ENCODE measurements at regions not wholly inside any gene's neighbourhood (a gene's known extent, or its start where the extent isn't known, plus 50 kb on each side); places are given as distances from the start of the nearest gene placed in this dataset.
"Not testable (repeated sequence)": the region's sequence is repeated elsewhere in the genome, so short reads cannot be mapped to it uniquely, and the experiment has no call there.

DNA sequence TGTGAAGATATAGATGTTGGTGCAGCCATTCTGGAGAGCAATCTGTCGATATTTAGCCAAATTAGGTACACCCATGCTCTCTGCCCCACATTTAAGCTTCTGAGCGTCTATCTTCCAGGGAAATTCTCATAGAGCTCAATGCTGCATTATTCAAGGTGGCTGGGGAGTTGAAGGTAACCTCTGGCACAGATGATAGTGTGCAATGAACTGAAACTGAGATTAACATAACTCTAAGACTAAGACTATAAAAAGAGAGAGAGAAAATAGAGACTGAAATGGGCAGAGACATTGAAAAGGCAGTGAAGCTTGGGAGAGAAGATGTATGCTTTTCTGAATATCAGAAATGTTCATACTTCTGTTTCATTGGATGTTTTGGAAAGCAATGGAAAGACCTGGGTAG is 1197.0 kb upstream of the AUTS2 start:
- DNase-seq (ENCODE audit: low read depth) (no peak), FAIRE-seq (no peak)
- H3K4me3 ChIP-seq (ENCODE audit: low read depth, low read length), result no peak overlapping the region
- TF ChIP-seq, protein P1, sequence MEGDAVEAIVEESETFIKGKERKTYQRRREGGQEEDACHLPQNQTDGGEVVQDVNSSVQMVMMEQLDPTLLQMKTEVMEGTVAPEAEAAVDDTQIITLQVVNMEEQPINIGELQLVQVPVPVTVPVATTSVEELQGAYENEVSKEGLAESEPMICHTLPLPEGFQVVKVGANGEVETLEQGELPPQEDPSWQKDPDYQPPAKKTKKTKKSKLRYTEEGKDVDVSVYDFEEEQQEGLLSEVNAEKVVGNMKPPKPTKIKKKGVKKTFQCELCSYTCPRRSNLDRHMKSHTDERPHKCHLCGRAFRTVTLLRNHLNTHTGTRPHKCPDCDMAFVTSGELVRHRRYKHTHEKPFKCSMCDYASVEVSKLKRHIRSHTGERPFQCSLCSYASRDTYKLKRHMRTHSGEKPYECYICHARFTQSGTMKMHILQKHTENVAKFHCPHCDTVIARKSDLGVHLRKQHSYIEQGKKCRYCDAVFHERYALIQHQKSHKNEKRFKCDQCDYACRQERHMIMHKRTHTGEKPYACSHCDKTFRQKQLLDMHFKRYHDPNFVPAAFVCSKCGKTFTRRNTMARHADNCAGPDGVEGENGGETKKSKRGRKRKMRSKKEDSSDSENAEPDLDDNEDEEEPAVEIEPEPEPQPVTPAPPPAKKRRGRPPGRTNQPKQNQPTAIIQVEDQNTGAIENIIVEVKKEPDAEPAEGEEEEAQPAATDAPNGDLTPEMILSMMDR (IDR thresholded peaks at IDR 0.05; ENCODE audit: insufficient read depth, low read length, severe bottlenecking), result no peak
- H3K27me3 ChIP-seq (ENCODE audit: control insufficient read depth, insufficient read depth, low read length), result no peaks in the 10 kb centered on the region
- no peaks in the 10 kb centered on the region for H3K36me3 ChIP-seq (ENCODE audit: control insufficient read depth, insufficient read depth, low read length)

DNA sequence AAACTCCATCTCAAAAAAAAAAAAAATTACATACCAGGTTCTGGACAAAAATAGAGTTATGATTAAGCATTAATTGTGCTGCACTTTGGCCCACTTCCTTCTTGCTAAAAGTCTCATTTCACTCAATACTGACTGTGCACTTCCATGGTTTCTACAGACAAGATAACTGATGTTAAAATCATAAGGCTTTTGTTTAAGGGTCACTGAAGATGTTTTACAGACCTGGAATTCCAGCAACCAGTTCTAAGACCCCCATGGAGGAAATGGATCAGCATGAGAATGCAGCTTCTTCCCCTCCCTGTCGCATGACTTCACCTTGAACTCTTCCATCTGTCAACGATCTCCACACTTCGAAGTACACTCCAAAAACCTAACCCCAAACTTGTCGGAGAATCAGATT is 1191.8 kb upstream of the AUTS2 start:
- H3K36me3 ChIP-seq (ENCODE audit: control insufficient read depth, insufficient read depth, low read length), result no peaks in the 10 kb centered on the region
- DNase-seq (ENCODE audit: low read depth) (no peak), FAIRE-seq (no peak)
- H3K27me3 ChIP-seq (ENCODE audit: control insufficient read depth, insufficient read depth, low read length), result no peaks in the 10 kb centered on the region
- no peak overlapping the region for H3K4me3 ChIP-seq (ENCODE audit: low read depth, low read length)
- TF ChIP-seq, protein P1 (IDR thresholded peaks at IDR 0.05; ENCODE audit: insufficient read depth, low read length, severe bottlenecking), result no peak

DNA sequence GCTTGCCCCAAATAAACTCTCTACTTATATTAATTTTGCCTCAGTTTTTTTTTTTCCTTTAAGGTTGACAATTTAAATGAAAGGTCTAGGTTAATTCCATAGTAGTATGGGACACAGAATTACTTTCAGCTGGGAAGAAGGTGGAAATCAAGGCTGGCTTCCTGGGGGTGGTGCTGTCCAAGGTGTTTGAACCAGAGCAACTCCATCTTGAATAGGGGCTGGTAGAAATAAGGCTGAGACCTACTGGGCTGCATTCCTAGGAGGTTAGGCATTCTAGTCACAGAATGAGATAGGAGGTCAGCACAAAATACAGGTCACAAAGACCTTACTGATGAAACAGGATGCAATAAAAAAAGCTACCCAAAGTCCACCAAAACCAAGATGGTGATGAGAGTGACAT is 1190.8 kb upstream of the AUTS2 start:
- Histone ChIP-seq H3K36me3 (ENCODE audit: control insufficient read depth, insufficient read depth, low read length) (no peaks in the 10 kb centered on the region), H3K27me3 (ENCODE audit: control insufficient read depth, insufficient read depth, low read length) (no peaks in the 10 kb centered on the region), H3K4me3 (ENCODE audit: low read depth, low read length) (no peak overlapping the region)
- DNase-seq (ENCODE audit: low read depth), result no peak
- FAIRE-seq, result no peak
- TF ChIP-seq, protein P1 (IDR thresholded peaks at IDR 0.05; ENCODE audit: insufficient read depth, low read length, severe bottlenecking), result no peak

DNA sequence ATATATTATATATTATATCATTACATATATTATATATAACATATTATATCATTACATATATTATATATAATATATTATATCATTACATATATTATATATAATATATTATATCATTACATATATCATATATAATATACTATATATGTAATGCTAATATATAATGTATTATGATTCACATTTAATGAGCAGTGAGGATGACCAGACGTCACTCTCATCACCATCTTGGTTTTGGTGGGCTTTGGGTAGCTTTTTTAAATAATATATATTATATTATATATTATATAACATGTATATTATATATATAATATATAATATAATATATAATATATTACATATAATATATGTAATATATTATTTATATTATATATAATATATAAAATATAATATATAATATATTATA is 1189.4 kb upstream of the AUTS2 start:
- Histone ChIP-seq H3K27me3 (ENCODE audit: control insufficient read depth, insufficient read depth, low read length) (no peaks in the 10 kb centered on the region), H3K36me3 (ENCODE audit: control insufficient read depth, insufficient read depth, low read length) (no peaks in the 10 kb centered on the region), H3K4me3 (ENCODE audit: low read depth, low read length) (no peak overlapping the region)
- no peak for FAIRE-seq
- TF ChIP-seq, protein P1 (IDR thresholded peaks at IDR 0.05; ENCODE audit: insufficient read depth, low read length, severe bottlenecking), result no peak
- no peak for DNase-seq (ENCODE audit: low read depth)

DNA sequence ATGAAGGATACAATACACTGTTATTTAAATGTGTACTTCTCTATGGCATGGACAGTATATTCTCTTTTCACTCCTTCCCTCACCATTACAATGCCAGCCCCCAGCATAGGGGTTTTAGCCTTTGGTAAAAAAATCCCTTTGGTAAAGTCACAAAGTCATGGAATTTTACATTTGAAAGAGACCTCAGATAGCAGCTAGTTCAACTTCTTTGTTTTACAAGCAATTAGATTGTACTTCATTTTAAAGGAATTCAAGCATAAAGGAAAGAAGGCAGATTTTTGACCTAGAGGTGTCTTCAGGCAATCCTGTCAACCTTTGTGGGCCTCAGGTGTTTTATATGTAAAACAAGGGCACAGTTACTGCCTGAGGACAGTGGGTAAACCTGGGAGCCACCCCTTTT is 1188.4 kb upstream of the AUTS2 start:
- TF ChIP-seq, protein P1 (IDR thresholded peaks at IDR 0.05; ENCODE audit: insufficient read depth, low read length, severe bottlenecking), result no peak
- H3K36me3 ChIP-seq (ENCODE audit: control insufficient read depth, insufficient read depth, low read length), result no peaks in the 10 kb centered on the region
- H3K4me3 ChIP-seq (ENCODE audit: low read depth, low read length), result no peak overlapping the region
- DNase-seq (ENCODE audit: low read depth) (no peak), FAIRE-seq (no peak)
- no peaks in the 10 kb centered on the region for H3K27me3 ChIP-seq (ENCODE audit: control insufficient read depth, insufficient read depth, low read length)

DNA sequence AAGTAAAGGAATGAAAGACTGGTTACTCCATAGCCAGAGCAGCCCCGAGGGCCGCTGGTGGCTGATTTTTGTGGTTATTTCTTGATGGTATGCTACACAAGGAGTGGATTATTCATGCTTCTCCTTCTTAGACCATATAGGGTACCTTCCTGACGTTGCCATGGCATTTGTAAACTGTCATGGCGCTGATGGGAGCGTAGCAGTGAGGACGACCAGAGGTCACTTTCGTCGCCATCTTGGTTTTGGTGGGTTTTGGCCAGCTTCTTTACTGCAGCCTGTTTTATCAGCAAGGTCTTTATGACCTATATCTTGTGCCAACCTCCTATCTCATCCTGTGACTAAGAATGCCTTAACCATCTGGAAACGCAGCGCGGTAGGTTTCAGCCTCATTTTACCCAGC is 1187.6 kb upstream of the AUTS2 start:
- DNase-seq (ENCODE audit: low read depth); H3K27me3 ChIP-seq (ENCODE audit: control insufficient read depth, insufficient read depth, low read length); H3K4me3 ChIP-seq (ENCODE audit: low read depth, low read length); FAIRE-seq; H3K36me3 ChIP-seq (ENCODE audit: control insufficient read depth, insufficient read depth, low read length): not testable (repeated sequence)
